Naive thymus-derived CD4-positive, alpha-beta T cell (primary cell): ENCODE measurements at regions not wholly inside any gene's neighbourhood (a gene's known extent, or its start where the extent isn't known, plus 50 kb on each side); places are given as distances from the start of the nearest gene placed in this dataset.

Experiments used
- ATAC-seq: fragments of 150-1000 bp; cut with Tn5 transposase; 2 replicates; pipeline ENCODE4 v1.10.0; 2021; ENCODE audit warnings: mild to moderate bottlenecking, moderate library complexity
- CTCF ChIA-PET: fragments of 350-600 bp; sonication (Branson Sonifier 250); formaldehyde crosslinking; loops from one replicate; lab custom pipeline; 2021; ENCODE audit warnings: antibody characterized with exemption; lab: Charles Lee
- POLR2A ChIA-PET: fragments of 350-600 bp; sonication (Branson Sonifier 250); formaldehyde crosslinking; loops from one replicate; lab custom pipeline; 2021; ENCODE audit warnings: antibody characterized with exemption, inconsistent platforms; lab: Charles Lee
- DNase-seq, 9 donors: peaks; one replicate each; pipeline versions ENCODE4 v3.0.0 to v3.0.0-alpha.2; 2020 to 2022; ENCODE audit warnings: mixed read lengths in 1 of 9
- H3K27ac ChIP-seq: one replicate; pipeline ENCODE4 v1.7.0; 2013; ENCODE audit warnings: mild to moderate bottlenecking, low read depth, low read length, moderate library complexity
- H3K27me3 ChIP-seq, 2 donors: one replicate each; pipeline ENCODE4 v1.7.0; 2013; ENCODE audit warnings: low read length in 2 of 2, mild to moderate bottlenecking in 2 of 2, moderate library complexity in 2 of 2; ENCODE audit not compliant: control insufficient read depth in 2 of 2, insufficient read depth in 2 of 2
- H3K36me3 ChIP-seq, 3 experiments: 1 replicate in 2 of 3; 2 replicates in 1 of 3; pipeline ENCODE4 v1.7.0; 2013; ENCODE audit warnings: low read length in 3 of 3, mild to moderate bottlenecking in 3 of 3, moderate library complexity in 1 of 3; ENCODE audit not compliant: insufficient read depth in 3 of 3, control insufficient read depth in 2 of 3
- H3K4me1 ChIP-seq, 2 donors: one replicate each; pipeline ENCODE4 v1.7.0; 2013; ENCODE audit warnings: low read length in 2 of 2, mild to moderate bottlenecking in 2 of 2, moderate library complexity in 1 of 2; ENCODE audit not compliant: control insufficient read depth in 2 of 2, insufficient read depth in 2 of 2
- H3K4me3 ChIP-seq: 2 replicates; pipeline ENCODE4 v1.7.0; 2013; ENCODE audit warnings: mild to moderate bottlenecking, low read length
- H3K9me3 ChIP-seq, 3 experiments: 1 replicate in 2 of 3; 2 replicates in 1 of 3; pipeline ENCODE4 v1.7.0; 2013; ENCODE audit warnings: low read length in 3 of 3; ENCODE audit not compliant: control insufficient read depth in 2 of 3
- H3K27ac Mint-ChIP-seq, 9 donors: one replicate each; pipeline ENCODE4 v1.8.0; 2020 to 2022; ENCODE audit warnings: mixed read lengths in 9 of 9, mild to moderate bottlenecking in 8 of 9, moderate library complexity in 5 of 9, inconsistent platforms in 2 of 9
- H3K27me3 Mint-ChIP-seq, 5 donors: one replicate each; pipeline ENCODE4 v1.8.0; 2021 to 2022; ENCODE audit warnings: mixed read lengths in 5 of 5, mild to moderate bottlenecking in 1 of 5
- H3K36me3 Mint-ChIP-seq, 5 donors: one replicate each; pipeline ENCODE4 v1.8.0; 2020 to 2022; ENCODE audit warnings: mixed read lengths in 5 of 5, mild to moderate bottlenecking in 3 of 5, inconsistent platforms in 1 of 5
- H3K4me1 Mint-ChIP-seq, 7 donors: one replicate each; pipeline ENCODE4 v1.8.0; 2020 to 2022; ENCODE audit warnings: mixed read lengths in 7 of 7, mild to moderate bottlenecking in 3 of 7, inconsistent platforms in 1 of 7
- H3K4me3 Mint-ChIP-seq, 10 donors: one replicate each; pipeline ENCODE4 v1.8.0; 2020 to 2022; ENCODE audit warnings: mild to moderate bottlenecking in 10 of 10, mixed read lengths in 10 of 10, moderate library complexity in 6 of 10, inconsistent platforms in 2 of 10
- H3K9me3 Mint-ChIP-seq, 11 donors: one replicate each; pipeline ENCODE4 v1.8.0; 2020 to 2022; ENCODE audit warnings: mixed read lengths in 11 of 11, mild to moderate bottlenecking in 4 of 11, inconsistent platforms in 1 of 11, moderate library complexity in 1 of 11
- intact Hi-C, 2 donors: fragments of 100-400 bp; cut with micrococcal nuclease; formaldehyde crosslinking; loops; one replicate each; pipeline ENCODE4 v1.15.1; 2023

- ATAC-seq (no peak), DNase-seq (no peak)
- intact Hi-C loops, result loop anchor here in 1 of 2 donors (5.0 kb wide), 1 partner anchor 107 kb away; no protein-coding TSS in a partner anchor
- Histone ChIP-seq H3K36me3 (no peaks in the 10 kb centered on the region), H3K4me1 (peaks cover 0 to 10% of the 10 kb centered on the region in 2 donors), H3K27ac (no peak overlapping the region), H3K4me3 (no peak overlapping the region), H3K27me3 (peaks cover 0 to 35% of the 10 kb centered on the region in 2 donors), H3K9me3 (no peaks in the 10 kb centered on the region)
- Mint-ChIP-seq H3K9me3 (no peaks in the 10 kb centered on the region), H3K27ac (no peak overlapping the region), H3K36me3 (peaks cover 0 to 4% (median 0%) of the 10 kb centered on the region in 5 donors), H3K4me1 (peaks cover 16 to 40% (median 26%) of the 10 kb centered on the region in 7 donors), H3K4me3 (peak overlapping the region in 2 of 10 donors; percentile 2 to 15), H3K27me3 (peaks cover 62 to 75% (median 65%) of the 10 kb centered on the region in 5 donors)
- ChIA-PET CTCF (no interaction called here), POLR2A (no interaction called here)
Observed at GRCh38 chr1:181314959-181315358, 168.4 kb upstream of the CACNA1E start.

GRCh38 chr1:181317261-181317930 lies 165.9 kb upstream of the CACNA1E start:
- H3K27ac Mint-ChIP-seq, result peak overlapping the region in 1 of 9 donors; percentile 17
- H3K36me3 Mint-ChIP-seq, result peaks cover 0 to 4% (median 0%) of the 10 kb centered on the region in 5 donors
- DNase-seq (peak in 1 of 9 donors; percentile 3), ATAC-seq (no peak)
- Histone ChIP-seq H3K36me3 (no peaks in the 10 kb centered on the region), H3K4me3 (no peak overlapping the region), H3K9me3 (no peaks in the 10 kb centered on the region), H3K27me3 (peaks cover 0 to 35% of the 10 kb centered on the region in 2 donors), H3K27ac (no peak overlapping the region), H3K4me1 (peaks cover 0 to 10% of the 10 kb centered on the region in 2 donors)
- H3K4me1 Mint-ChIP-seq, result peaks cover 16 to 40% (median 26%) of the 10 kb centered on the region in 7 donors
- peak overlapping the region; percentile 50 to 89 (median 82) for H3K4me3 Mint-ChIP-seq
- intact Hi-C loops, result loop anchor here in 1 of 2 donors (5.0 kb wide), 1 partner anchor 105 kb away; no protein-coding TSS in a partner anchor
- H3K27me3 Mint-ChIP-seq, result peaks cover 55 to 83% (median 65%) of the 10 kb centered on the region in 5 donors
- H3K9me3 Mint-ChIP-seq, result peaks cover 0 to 2% (median 0%) of the 10 kb centered on the region in 11 donors
- ChIA-PET POLR2A (no interaction called here), CTCF (interaction anchor here (0.5 to 0.6 kb wide), 2 partner anchors 106 to 817 kb away, joined by 3 read pairs; no protein-coding TSS in a partner anchor)

- ChIA-PET POLR2A (no interaction called here), CTCF (interaction anchor here (0.5 kb wide), 1 partner anchor 818 kb away, joined by 3 read pairs; no protein-coding TSS in a partner anchor)
- no peaks in the 10 kb centered on the region for H3K36me3 ChIP-seq
- H3K4me1 ChIP-seq, result peaks cover 0 to 10% of the 10 kb centered on the region in 2 donors
- peak overlapping the region; percentile 33 for H3K4me3 ChIP-seq
- ATAC-seq (peak; percentile 49), DNase-seq (peak in 5 of 9 donors; percentile 14 to 28 (median 16))
- peaks cover 16 to 40% (median 26%) of the 10 kb centered on the region in 7 donors for H3K4me1 Mint-ChIP-seq
- H3K27ac ChIP-seq, result no peak overlapping the region
- intact Hi-C loops, result loop anchor here (2.0 to 5.0 kb wide), 2 partner anchors 79 to 104 kb away; no protein-coding TSS in a partner anchor
- H3K27me3 Mint-ChIP-seq, result peaks cover 46 to 77% (median 59%) of the 10 kb centered on the region in 5 donors
- H3K27ac Mint-ChIP-seq, result peak overlapping the region in 2 of 9 donors; percentile 17 to 55
- no peaks in the 10 kb centered on the region for H3K9me3 ChIP-seq
- peaks cover 0 to 2% (median 0%) of the 10 kb centered on the region in 11 donors for H3K9me3 Mint-ChIP-seq
- peak overlapping the region; percentile 56 to 90 (median 84) for H3K4me3 Mint-ChIP-seq
- peaks cover 0 to 4% (median 0%) of the 10 kb centered on the region in 5 donors for H3K36me3 Mint-ChIP-seq
- peaks cover 0 to 35% of the 10 kb centered on the region in 2 donors for H3K27me3 ChIP-seq
Observed at GRCh38 chr1:181318022-181318857, 165.1 kb upstream of the CACNA1E start.

GRCh38 chr1:181318858-181319235 lies 164.5 kb upstream of the CACNA1E start:
- Mint-ChIP-seq H3K27ac (peak overlapping the region in 1 of 9 donors; percentile 55), H3K4me1 (peaks cover 16 to 40% (median 26%) of the 10 kb centered on the region in 7 donors), H3K27me3 (peaks cover 45 to 73% (median 59%) of the 10 kb centered on the region in 5 donors), H3K4me3 (peak overlapping the region; percentile 50 to 90 (median 84)), H3K36me3 (peaks cover 0 to 4% (median 0%) of the 10 kb centered on the region in 5 donors), H3K9me3 (peaks cover 0 to 2% (median 0%) of the 10 kb centered on the region in 11 donors)
- intact Hi-C loops, result loop anchor here (2.0 to 5.0 kb wide), 2 partner anchors 78 to 103 kb away; no protein-coding TSS in a partner anchor
- POLR2A ChIA-PET, result no interaction called here
- DNase-seq (no peak), ATAC-seq (no peak)
- no peaks in the 10 kb centered on the region for H3K9me3 ChIP-seq
- CTCF ChIA-PET, result no interaction called here
- peaks cover 0 to 32% of the 10 kb centered on the region in 2 donors for H3K27me3 ChIP-seq
- H3K4me1 ChIP-seq, result peaks cover 0 to 10% of the 10 kb centered on the region in 2 donors
- peak overlapping the region; percentile 33 for H3K4me3 ChIP-seq
- H3K36me3 ChIP-seq, result no peaks in the 10 kb centered on the region
- no peak overlapping the region for H3K27ac ChIP-seq

- ATAC-seq (no peak), DNase-seq (no peak)
- Mint-ChIP-seq H3K27me3 (peaks cover 35 to 66% (median 49%) of the 10 kb centered on the region in 5 donors), H3K27ac (no peak overlapping the region), H3K4me3 (peak overlapping the region in 1 of 10 donors; percentile 6), H3K4me1 (peaks cover 11 to 36% (median 23%) of the 10 kb centered on the region in 7 donors), H3K36me3 (peaks cover 0 to 4% (median 0%) of the 10 kb centered on the region in 5 donors), H3K9me3 (peaks cover 0 to 2% (median 0%) of the 10 kb centered on the region in 11 donors)
- peaks cover 0 to 10% of the 10 kb centered on the region in 2 donors for H3K4me1 ChIP-seq
- no peaks in the 10 kb centered on the region for H3K36me3 ChIP-seq
- CTCF ChIA-PET, result interaction anchor here (0.5 to 0.7 kb wide), 2 partner anchors 103 to 106 kb away, joined by 3 read pairs; no protein-coding TSS in a partner anchor
- no peak overlapping the region for H3K27ac ChIP-seq
- H3K9me3 ChIP-seq, result no peaks in the 10 kb centered on the region
- POLR2A ChIA-PET, result no interaction called here
- intact Hi-C loops, result loop anchor here (2.0 to 5.0 kb wide), 2 partner anchors 77 to 102 kb away; no protein-coding TSS in a partner anchor
- peaks cover 0 to 22% of the 10 kb centered on the region in 2 donors for H3K27me3 ChIP-seq
- no peak overlapping the region for H3K4me3 ChIP-seq
Observed at GRCh38 chr1:181319907-181320306, 163.4 kb upstream of the CACNA1E start.
